Astrocyte of the cerebellum (primary cell): ENCODE measurements at regions not wholly inside any gene's neighbourhood (a gene's known extent, or its start where the extent isn't known, plus 50 kb on each side); places are given as distances from the start of the nearest gene placed in this dataset.

ENCODE experiments used
- DNase-seq: peaks from one replicate; pipeline ENCODE4 v3.0.0-alpha.2; 2011; ENCODE audit warnings: low read depth
- H3K4me3 ChIP-seq: 2 replicates; pipeline ENCODE4 v1.5.1; 2011; ENCODE audit warnings: mild to moderate bottlenecking, low read depth, low read length, moderate library complexity
- CTCF ChIP-seq: IDR thresholded peaks from 2 replicates; pipeline ENCODE4 v1.5.1; 2012; ENCODE audit warnings: low read length, low read depth, moderate library complexity, mild to moderate bottlenecking; ENCODE audit errors: missing control alignments
- in situ Hi-C: cut with HindIII; loops from 2 replicates; pipeline ENCODE4 v1.10.0; 2017; ENCODE audit warnings: low sequenced_read_pairs

GRCh38 chr14:82500222-82500621, 966.6 kb upstream of the SEL1L start:
- no peak for TF ChIP-seq CTCF
- DNase-seq, result no peak
- in situ Hi-C loops, result no loop called here
- H3K4me3 ChIP-seq, result no peak overlapping the region

GRCh38 chr14:82501554-82501953, 967.9 kb upstream of the SEL1L start:
- DNase-seq, result no peak
- in situ Hi-C loops, result no loop called here
- no peak for TF ChIP-seq CTCF
- H3K4me3 ChIP-seq, result no peak overlapping the region

GRCh38 chr14:82502043-82502442, 968.4 kb upstream of the SEL1L start:
- H3K4me3 ChIP-seq, result no peak overlapping the region
- TF ChIP-seq CTCF, result no peak
- in situ Hi-C loops, result no loop called here

GRCh38 chr14:82504894-82505293, 971.2 kb upstream of the SEL1L start:
- no peak overlapping the region for H3K4me3 ChIP-seq
- in situ Hi-C loops, result no loop called here
- no peak for DNase-seq
- TF ChIP-seq CTCF, result no peak

More at GRCh38 chr14:82502043-82502442, 968.4 kb upstream of the SEL1L start:
- DNase-seq, result no peak

GRCh38 chr14:82510007-82510406, 976.4 kb upstream of the SEL1L start:
- in situ Hi-C loops, result no loop called here
- no peak for TF ChIP-seq CTCF
- no peak for DNase-seq
- H3K4me3 ChIP-seq, result no peak overlapping the region

GRCh38 chr14:82511399-82511798, 977.7 kb upstream of the SEL1L start:
- TF ChIP-seq CTCF, result no peak
- H3K4me3 ChIP-seq, result no peak overlapping the region
- no peak for DNase-seq
- in situ Hi-C loops, result no loop called here

GRCh38 chr14:82520765-82521164, 987.1 kb upstream of the SEL1L start:
- TF ChIP-seq CTCF, result no peak
- no peak for DNase-seq
- no peak overlapping the region for H3K4me3 ChIP-seq
- in situ Hi-C loops, result no loop called here
